RWPE1 (cell line): ENCODE measurements at regions not wholly inside any gene's neighbourhood (a gene's known extent, or its start where the extent isn't known, plus 50 kb on each side); places are given as distances from the start of the nearest gene placed in this dataset.

Experiments
- CTCF ChIA-PET: fragments of 350-600 bp; sonication (Branson Sonifier 250); formaldehyde crosslinking; extraction: SDS; loops from one replicate; lab custom pipeline; 2021; lab: Yijun Ruan, JAX
- POLR2A ChIA-PET: fragments of 400-600 bp; formaldehyde crosslinking; extraction: SDS; loops from one replicate; lab custom pipeline; 2020; ENCODE audit warnings: antibody characterized with exemption; ENCODE audit not compliant: low non-redundant PET; lab: Yijun Ruan, JAX
- DNase-seq: peaks from one replicate; pipeline ENCODE4 v3.0.0; 2012; ENCODE audit warnings: low spot score
- H3K27ac ChIP-seq: fragments of 450-650 bp; 2 replicates; pipeline ENCODE4 v1.5.1; 2017
- CTCF ChIP-seq: fragments of 450-650 bp; conservative IDR thresholded peaks from 2 replicates; pipeline ENCODE4 v1.5.1; 2017; ENCODE audit warnings: low read depth, mild to moderate bottlenecking

- POLR2A ChIA-PET = no interaction called here
- CTCF ChIA-PET = no interaction called here
- no peak for TF ChIP-seq CTCF
- H3K27ac ChIP-seq = no peak overlapping the region
- DNase-seq = no peak
These were observed 955.1 kb downstream of the TMTC2 start for GRCh38 chr12:83641789-83642188.

GRCh38 chr12:83634726-83635267, 948.1 kb downstream of the TMTC2 start:
- TF ChIP-seq CTCF = no peak

GRCh38 chr12:83630526-83630925, 943.8 kb downstream of the TMTC2 start:
- DNase-seq = no peak
- CTCF ChIA-PET = no interaction called here
- POLR2A ChIA-PET = no interaction called here
- no peak overlapping the region for H3K27ac ChIP-seq
- TF ChIP-seq CTCF = no peak

More at GRCh38 chr12:83634726-83635267, 948.1 kb downstream of the TMTC2 start:
- H3K27ac ChIP-seq = no peak overlapping the region
- ChIA-PET CTCF (no interaction called here), POLR2A (no interaction called here)
- no peak for DNase-seq

GRCh38 chr12:83629931-83630330, 943.2 kb downstream of the TMTC2 start:
- ChIA-PET CTCF (no interaction called here), POLR2A (no interaction called here)
- H3K27ac ChIP-seq = no peak overlapping the region
- no peak for TF ChIP-seq CTCF
- DNase-seq = no peak

- H3K27ac ChIP-seq = no peak overlapping the region
- no peak for TF ChIP-seq CTCF
- no peak for DNase-seq
- POLR2A ChIA-PET = no interaction called here
- CTCF ChIA-PET = interaction anchor here (0.7 kb wide), 1 partner anchor 780 kb away, joined by 4 read pairs; no protein-coding TSS in a partner anchor
These were observed 935.5 kb downstream of the TMTC2 start for GRCh38 chr12:83622205-83622604.

GRCh38 chr12:83619973-83620372, 933.3 kb downstream of the TMTC2 start:
- DNase-seq = no peak
- TF ChIP-seq CTCF = no peak
- ChIA-PET POLR2A (no interaction called here), CTCF (no interaction called here)
- H3K27ac ChIP-seq = no peak overlapping the region
